OCI-LY1 (cell line): ENCODE measurements at regions not wholly inside any gene's neighbourhood (a gene's known extent, or its start where the extent isn't known, plus 50 kb on each side); places are given as distances from the start of the nearest gene placed in this dataset.

Experiments used
- H2AFZ ChIP-seq: fragments of 200-600 bp; sonication (generic), shearing (Covaris generic); 2 replicates; pipeline ENCODE4 v1.6.0; 2014; ENCODE audit warnings: antibody characterized with exemption, mild to moderate bottlenecking, low read length
- H3F3A ChIP-seq: fragments of 200-600 bp; sonication (generic), shearing (Covaris generic); 2 replicates; pipeline ENCODE4 v1.6.0; 2014; ENCODE audit warnings: mild to moderate bottlenecking, antibody characterized with exemption, low read length, moderate library complexity; ENCODE audit not compliant: insufficient read depth
- H3K27ac ChIP-seq: fragments of 200-600 bp; sonication (generic); 2 replicates; pipeline ENCODE4 v1.5.1; 2014; ENCODE audit warnings: low read length, mixed run types, mild to moderate bottlenecking, low read depth; ENCODE audit not compliant: poor library complexity, severe bottlenecking
- H3K27me3 ChIP-seq: fragments of 200-600 bp; sonication (generic); 2 replicates; pipeline ENCODE4 v1.6.0; 2014; ENCODE audit warnings: antibody characterized with exemption, mild to moderate bottlenecking, low read length, moderate library complexity; ENCODE audit not compliant: insufficient read depth
- H3K36me3 ChIP-seq: fragments of 200-600 bp; sonication (generic); 2 replicates; pipeline ENCODE4 v1.6.1; 2014; ENCODE audit warnings: mild to moderate bottlenecking, antibody characterized with exemption, low read length, moderate library complexity, mixed read lengths; ENCODE audit not compliant: insufficient read depth
- H3K4me1 ChIP-seq: fragments of 200-600 bp; sonication (generic); 2 replicates; pipeline ENCODE4 v1.5.1; 2014; ENCODE audit warnings: mild to moderate bottlenecking, low read length, moderate library complexity; ENCODE audit not compliant: insufficient read depth, severe bottlenecking
- H3K4me2 ChIP-seq: fragments of 200-600 bp; sonication (generic), shearing (Covaris generic); 2 replicates; pipeline ENCODE4 v1.6.1; 2014; ENCODE audit warnings: low read length
- H3K4me3 ChIP-seq: fragments of 200-600 bp; sonication (generic); 2 replicates; pipeline ENCODE4 v1.5.1; 2014; ENCODE audit warnings: low read length, low read depth, mild to moderate bottlenecking, mixed read lengths; ENCODE audit not compliant: poor library complexity, severe bottlenecking
- H3K79me2 ChIP-seq: fragments of 200-600 bp; shearing (Covaris generic); 2 replicates; pipeline ENCODE4 v1.6.1; 2016; ENCODE audit warnings: mixed run types, low read length, mixed read lengths; ENCODE audit not compliant: insufficient read depth
- H3K9ac ChIP-seq: fragments of 200-600 bp; sonication (generic), shearing (Covaris generic); 2 replicates; pipeline ENCODE4 v1.6.1; 2014; ENCODE audit warnings: mild to moderate bottlenecking, low read length, mixed read lengths
- H3K9me2 ChIP-seq: fragments of 200-600 bp; sonication (generic), shearing (Covaris generic); 2 replicates; pipeline ENCODE4 v1.6.1; 2014; ENCODE audit warnings: low read depth, mild to moderate bottlenecking, low read length, mixed read lengths
- H3K9me3 ChIP-seq: fragments of 200-600 bp; shearing (Covaris generic); 2 replicates; pipeline ENCODE4 v1.6.1; 2014; ENCODE audit warnings: low read length, mixed read lengths
- H4K20me1 ChIP-seq: fragments of 200-600 bp; sonication (generic), shearing (Covaris generic); 2 replicates; pipeline ENCODE4 v1.6.0; 2016; ENCODE audit warnings: mild to moderate bottlenecking, low read length; ENCODE audit not compliant: insufficient read depth
- EZH2 ChIP-seq: fragments of 200-600 bp; sonication (generic), shearing (Covaris generic); IDR thresholded peaks from 2 replicates; pipeline ENCODE4 v1.8.0; 2017; ENCODE audit warnings: borderline replicate concordance, mixed run types, mild to moderate bottlenecking, antibody characterized with exemption, low read length, moderate library complexity, mixed read lengths
- TF ChIP-seq, protein P1 (sequence below): fragments of 200-600 bp; sonication (generic), shearing (Covaris generic); IDR thresholded peaks from 2 replicates; pipeline ENCODE4 v1.5.1; 2017; ENCODE audit warnings: mild to moderate bottlenecking, antibody characterized with exemption, low read length, moderate library complexity, mixed read lengths

DNA sequence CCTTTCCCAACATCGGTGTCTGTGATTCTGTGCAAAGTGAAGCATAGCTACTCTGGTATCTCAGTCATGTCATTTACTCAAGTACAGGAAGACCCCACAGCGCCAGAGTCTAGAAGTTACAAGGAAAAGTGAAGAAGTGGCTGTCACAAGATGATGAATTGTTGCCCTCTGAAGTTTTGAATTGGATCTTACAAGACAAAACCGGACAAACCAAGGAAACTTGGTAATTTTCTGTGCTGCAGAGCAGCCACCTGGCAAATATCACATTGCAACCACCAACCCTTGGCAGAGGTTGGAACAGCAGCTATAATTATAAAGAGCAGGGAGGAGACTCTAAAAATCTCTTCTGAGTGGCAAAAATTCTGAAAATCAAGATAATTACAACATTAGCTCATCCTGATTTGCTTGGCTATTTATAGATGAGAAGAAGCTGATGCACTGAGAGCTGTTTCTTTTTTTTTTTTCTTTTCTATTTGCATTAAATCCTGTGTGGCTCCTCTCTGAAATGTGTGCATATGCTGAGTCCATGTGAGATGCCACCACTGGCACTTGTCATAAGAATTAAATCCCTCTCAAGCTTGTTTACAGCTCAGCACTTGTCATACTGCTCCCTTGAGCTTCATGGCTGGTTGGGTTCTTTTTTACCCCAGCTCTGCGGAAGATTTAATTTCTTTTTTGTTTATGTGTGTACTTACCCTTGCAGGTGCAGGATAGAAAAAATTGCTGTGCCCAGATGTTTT, 68.0 kb upstream of the MNS1 start:
- peaks cover 23% of the 10 kb centered on the region for H3F3A ChIP-seq
- H3K9me3 ChIP-seq, result no peaks in the 10 kb centered on the region
- peak overlapping the region; percentile 40 for H3K4me3 ChIP-seq
- H3K4me2 ChIP-seq, result peak overlapping the region; percentile 71
- no peak for TF ChIP-seq EZH2
- TF ChIP-seq, protein P1, sequence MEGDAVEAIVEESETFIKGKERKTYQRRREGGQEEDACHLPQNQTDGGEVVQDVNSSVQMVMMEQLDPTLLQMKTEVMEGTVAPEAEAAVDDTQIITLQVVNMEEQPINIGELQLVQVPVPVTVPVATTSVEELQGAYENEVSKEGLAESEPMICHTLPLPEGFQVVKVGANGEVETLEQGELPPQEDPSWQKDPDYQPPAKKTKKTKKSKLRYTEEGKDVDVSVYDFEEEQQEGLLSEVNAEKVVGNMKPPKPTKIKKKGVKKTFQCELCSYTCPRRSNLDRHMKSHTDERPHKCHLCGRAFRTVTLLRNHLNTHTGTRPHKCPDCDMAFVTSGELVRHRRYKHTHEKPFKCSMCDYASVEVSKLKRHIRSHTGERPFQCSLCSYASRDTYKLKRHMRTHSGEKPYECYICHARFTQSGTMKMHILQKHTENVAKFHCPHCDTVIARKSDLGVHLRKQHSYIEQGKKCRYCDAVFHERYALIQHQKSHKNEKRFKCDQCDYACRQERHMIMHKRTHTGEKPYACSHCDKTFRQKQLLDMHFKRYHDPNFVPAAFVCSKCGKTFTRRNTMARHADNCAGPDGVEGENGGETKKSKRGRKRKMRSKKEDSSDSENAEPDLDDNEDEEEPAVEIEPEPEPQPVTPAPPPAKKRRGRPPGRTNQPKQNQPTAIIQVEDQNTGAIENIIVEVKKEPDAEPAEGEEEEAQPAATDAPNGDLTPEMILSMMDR, result no peak
- H3K9me2 ChIP-seq, result no peaks in the 10 kb centered on the region
- peak overlapping the region; percentile 100 for H3K27ac ChIP-seq
- no peak overlapping the region for H2AFZ ChIP-seq
- H3K4me1 ChIP-seq, result peaks cover 81% of the 10 kb centered on the region
- H3K79me2 ChIP-seq, result no peaks in the 10 kb centered on the region
- H3K27me3 ChIP-seq, result no peaks in the 10 kb centered on the region
- peak overlapping the region; percentile 82 for H3K9ac ChIP-seq
- H3K36me3 ChIP-seq, result peaks cover 6% of the 10 kb centered on the region; the same call in 1 of the 2 replicates
- no peaks in the 10 kb centered on the region for H4K20me1 ChIP-seq

DNA sequence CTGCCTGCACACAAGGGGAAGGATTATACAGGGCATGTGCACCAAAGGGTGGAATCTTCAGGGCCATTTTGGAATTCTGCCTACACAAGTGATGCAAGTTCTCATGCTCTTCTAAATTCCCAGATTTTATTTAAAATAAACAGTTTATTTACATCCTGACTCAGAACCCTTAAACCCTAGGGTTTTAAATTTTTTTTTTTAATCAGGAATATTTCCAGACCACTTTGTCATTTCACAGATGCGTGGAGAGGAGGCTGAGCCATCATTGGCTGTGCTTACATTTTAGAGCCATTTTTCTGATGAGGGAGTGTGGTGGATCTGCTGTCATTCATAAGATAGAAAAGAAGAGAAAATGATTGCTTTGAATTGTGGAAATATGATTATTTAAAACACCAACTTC, 65.2 kb upstream of the MNS1 start:
- Histone ChIP-seq H3K4me1 (peaks cover 54% of the 10 kb centered on the region), H3K4me2 (no peak overlapping the region), H2AFZ (no peak overlapping the region), H4K20me1 (no peaks in the 10 kb centered on the region), H3K4me3 (no peak overlapping the region), H3K79me2 (no peaks in the 10 kb centered on the region), H3K9ac (no peak overlapping the region), H3F3A (peaks cover 23% of the 10 kb centered on the region), H3K9me2 (no peaks in the 10 kb centered on the region), H3K27ac (peak overlapping the region; percentile 100), H3K27me3 (no peaks in the 10 kb centered on the region), H3K9me3 (no peaks in the 10 kb centered on the region), H3K36me3 (no peaks in the 10 kb centered on the region)
- TF ChIP-seq, protein P1, result no peak
- TF ChIP-seq EZH2, result no peak

DNA sequence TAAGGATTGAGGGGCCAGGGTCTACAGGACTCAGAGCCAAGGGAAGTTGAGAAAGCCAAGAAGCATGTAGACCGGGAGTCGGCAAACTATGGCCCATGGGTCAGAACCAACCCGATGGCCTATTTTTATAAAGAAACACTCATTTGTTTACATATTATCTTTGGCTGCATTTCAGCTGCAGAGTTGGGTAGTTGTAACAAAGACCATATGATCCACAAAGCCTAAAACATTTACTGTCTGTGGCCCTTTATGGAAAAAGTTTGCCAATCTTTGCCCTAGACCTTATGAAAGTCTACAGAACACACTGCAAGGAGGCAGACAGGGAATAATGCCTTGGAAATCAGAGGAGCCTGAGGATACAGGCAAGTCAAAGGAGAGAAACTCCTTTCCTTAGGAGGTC, 63.2 kb upstream of the MNS1 start:
- H3K4me2 ChIP-seq, result no peak overlapping the region
- H3F3A ChIP-seq, result peaks cover 7% of the 10 kb centered on the region
- H3K79me2 ChIP-seq, result no peaks in the 10 kb centered on the region
- H3K9me3 ChIP-seq, result no peaks in the 10 kb centered on the region
- H3K9me2 ChIP-seq, result no peaks in the 10 kb centered on the region
- TF ChIP-seq EZH2, result no peak
- TF ChIP-seq, protein P1, result no peak
- H3K27ac ChIP-seq, result no peak overlapping the region
- no peak overlapping the region for H2AFZ ChIP-seq
- H3K9ac ChIP-seq, result no peak overlapping the region
- H4K20me1 ChIP-seq, result no peaks in the 10 kb centered on the region
- no peak overlapping the region for H3K4me3 ChIP-seq
- no peaks in the 10 kb centered on the region for H3K27me3 ChIP-seq
- peaks cover 34% of the 10 kb centered on the region for H3K4me1 ChIP-seq
- H3K36me3 ChIP-seq, result no peaks in the 10 kb centered on the region
